CD4-positive, alpha-beta T cell (primary cell): ENCODE measurements at regions not wholly inside any gene's neighbourhood (a gene's known extent, or its start where the extent isn't known, plus 50 kb on each side); places are given as distances from the start of the nearest gene placed in this dataset.

Source experiments
- ATAC-seq: fragments of 200-7000 bp; cut with Tn5 transposase; one replicate; pipeline ENCODE4 v1.10.0; 2022; ENCODE audit warnings: mild to moderate bottlenecking; ENCODE audit not compliant: poor library complexity
- CTCF ChIA-PET: fragments of 350-600 bp; sonication (Branson Sonifier 250); formaldehyde crosslinking; loops from one replicate; lab custom pipeline; 2021; ENCODE audit warnings: antibody characterized with exemption, inconsistent platforms; lab: Charles Lee
- POLR2A ChIA-PET: fragments of 350-600 bp; sonication (Branson Sonifier 250); formaldehyde crosslinking; loops from one replicate; lab custom pipeline; 2021; ENCODE audit warnings: antibody characterized with exemption, inconsistent platforms; lab: Charles Lee
- DNase-seq, 14 experiments: peaks; one replicate each; pipeline ENCODE4 v3.0.0-alpha.2; 2013 to 2020; ENCODE audit warnings: mixed read lengths in 2 of 14
- H3K27ac ChIP-seq, 2 donors: one replicate each; pipeline versions ENCODE4 v1.5.1 to v1.7.0; 2013; ENCODE audit warnings: low read length in 2 of 2, low read depth in 1 of 2, mild to moderate bottlenecking in 1 of 2
- H3K27me3 ChIP-seq, 2 experiments: 1 replicate in 1 of 2; 2 replicates in 1 of 2; pipeline versions ENCODE4 v1.6.1 to v1.7.0; 2013; ENCODE audit warnings: low read length in 2 of 2, control low read depth in 1 of 2, mild to moderate bottlenecking in 1 of 2, moderate library complexity in 1 of 2; ENCODE audit not compliant: insufficient read depth in 2 of 2, control insufficient read depth in 1 of 2
- H3K36me3 ChIP-seq: one replicate; pipeline ENCODE4 v1.6.1; 2013; ENCODE audit warnings: low read length, control low read depth; ENCODE audit not compliant: insufficient read depth
- H3K4me1 ChIP-seq: one replicate; pipeline ENCODE4 v1.6.1; 2013; ENCODE audit warnings: low read length, control low read depth; ENCODE audit not compliant: insufficient read depth
- H3K4me3 ChIP-seq: one replicate; pipeline ENCODE4 v1.5.1; 2013; ENCODE audit warnings: mild to moderate bottlenecking, low read length, moderate library complexity
- H3K9me3 ChIP-seq, 2 experiments: 1 replicate in 1 of 2; 2 replicates in 1 of 2; pipeline versions ENCODE4 v1.6.1 to v1.7.0; 2013; ENCODE audit warnings: low read length in 2 of 2, mild to moderate bottlenecking in 2 of 2, control low read depth in 1 of 2, moderate library complexity in 1 of 2; ENCODE audit not compliant: control insufficient read depth in 1 of 2, insufficient read depth in 1 of 2
- H3K27ac Mint-ChIP-seq: one replicate; pipeline ENCODE4 v1.8.0; 2020; ENCODE audit warnings: mixed read lengths
- H3K27me3 Mint-ChIP-seq: one replicate; pipeline ENCODE4 v1.8.0; 2021; ENCODE audit warnings: mixed read lengths
- H3K36me3 Mint-ChIP-seq: one replicate; pipeline ENCODE4 v1.8.0; 2021; ENCODE audit warnings: low read depth, mixed read lengths
- H3K4me1 Mint-ChIP-seq: one replicate; pipeline ENCODE4 v1.8.0; 2021; ENCODE audit warnings: low read depth, mixed read lengths
- H3K4me3 Mint-ChIP-seq: one replicate; pipeline ENCODE4 v1.8.0; 2020; ENCODE audit warnings: mild to moderate bottlenecking, mixed read lengths
- H3K9me3 Mint-ChIP-seq: one replicate; pipeline ENCODE4 v1.8.0; 2020; ENCODE audit warnings: mixed read lengths
- CTCF ChIP-seq: fragments of 200-600 bp; IDR thresholded peaks from one replicate; pipeline ENCODE4 v1.8.0; 2022; ENCODE audit warnings: antibody characterized with exemption, mild to moderate bottlenecking
- intact Hi-C, 2 experiments: fragments of 100-400 bp; cut with DNase I in 1 of 2; cut with micrococcal nuclease in 1 of 2; formaldehyde crosslinking; loops; one replicate each; pipeline versions ENCODE4 v1.15.1 to v1.9.0; 2023 to 2025; cut with DNase I, micrococcal nuclease

- Histone ChIP-seq H3K4me3 (no peak overlapping the region), H3K9me3 (no peaks in the 10 kb centered on the region), H3K27me3 (no peaks in the 10 kb centered on the region), H3K36me3 (no peaks in the 10 kb centered on the region), H3K27ac (no peak overlapping the region), H3K4me1 (no peaks in the 10 kb centered on the region)
- Mint-ChIP-seq H3K4me1 (no peaks in the 10 kb centered on the region), H3K27me3 (no peaks in the 10 kb centered on the region), H3K9me3 (no peaks in the 10 kb centered on the region), H3K36me3 (no peaks in the 10 kb centered on the region), H3K4me3 (no peak overlapping the region), H3K27ac (no peak overlapping the region)
- POLR2A ChIA-PET: no interaction called here
- CTCF ChIA-PET: no interaction called here
- intact Hi-C loops: no loop called here
- DNase-seq (no peak), ATAC-seq (no peak)
- no peak for TF ChIP-seq CTCF
Observed at GRCh38 chr2:21262426-21262940, 138.7 kb downstream of the TDRD15 start.

GRCh38 chr2:21263622-21264021, 139.9 kb downstream of the TDRD15 start:
- peaks cover 0 to 5% of the 10 kb centered on the region in 2 experiments for H3K9me3 ChIP-seq
- Mint-ChIP-seq H3K27me3 (no peaks in the 10 kb centered on the region), H3K27ac (no peak overlapping the region), H3K4me1 (no peaks in the 10 kb centered on the region), H3K9me3 (no peaks in the 10 kb centered on the region), H3K36me3 (no peaks in the 10 kb centered on the region), H3K4me3 (no peak overlapping the region)
- POLR2A ChIA-PET: no interaction called here
- intact Hi-C loops: no loop called here
- no peaks in the 10 kb centered on the region for H3K27me3 ChIP-seq
- H3K27ac ChIP-seq: no peak overlapping the region
- TF ChIP-seq CTCF: no peak
- ATAC-seq: no peak
- no peak for DNase-seq
- H3K4me3 ChIP-seq: no peak overlapping the region
- H3K4me1 ChIP-seq: no peaks in the 10 kb centered on the region
- no peaks in the 10 kb centered on the region for H3K36me3 ChIP-seq
- CTCF ChIA-PET: no interaction called here

- DNase-seq (no peak), ATAC-seq (no peak)
- CTCF ChIA-PET: no interaction called here
- H3K4me3 ChIP-seq: no peak overlapping the region
- POLR2A ChIA-PET: no interaction called here
- Mint-ChIP-seq H3K4me1 (no peaks in the 10 kb centered on the region), H3K27me3 (no peaks in the 10 kb centered on the region), H3K27ac (no peak overlapping the region), H3K9me3 (no peaks in the 10 kb centered on the region), H3K4me3 (no peak overlapping the region), H3K36me3 (no peaks in the 10 kb centered on the region)
- no peaks in the 10 kb centered on the region for H3K4me1 ChIP-seq
- H3K9me3 ChIP-seq: peaks cover 0 to 5% of the 10 kb centered on the region in 2 experiments
- H3K27ac ChIP-seq: no peak overlapping the region
- TF ChIP-seq CTCF: no peak
- H3K27me3 ChIP-seq: no peaks in the 10 kb centered on the region
- intact Hi-C loops: no loop called here
- no peaks in the 10 kb centered on the region for H3K36me3 ChIP-seq
Observed at GRCh38 chr2:21265752-21266151, 142.0 kb downstream of the TDRD15 start.
